ENCODE measurements at regions not wholly inside any gene's neighbourhood (a gene's known extent, or its start where the extent isn't known, plus 50 kb on each side); places are given as distances from the start of the nearest gene placed in this dataset.

DNA sequence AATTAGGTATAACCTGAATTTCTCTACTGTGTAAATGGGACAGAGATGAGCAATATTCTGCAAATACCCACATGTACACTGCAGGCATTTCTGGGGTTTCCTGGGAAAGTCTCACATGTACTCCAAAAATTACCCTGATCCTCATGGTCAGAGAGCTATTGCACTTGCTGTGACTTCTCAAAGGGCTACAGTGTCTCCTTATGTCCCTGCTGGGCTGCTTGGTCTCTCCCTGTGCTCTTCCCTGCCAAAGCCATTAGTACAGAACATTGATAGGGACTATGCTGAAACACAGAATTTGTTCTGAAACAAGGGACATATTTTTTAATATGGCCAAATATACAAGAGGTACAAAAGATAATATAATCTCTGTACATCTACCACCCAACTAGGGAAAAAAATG, 924.4 kb upstream of the NXPH2 start:
- TF ChIP-seq, protein P1, sequence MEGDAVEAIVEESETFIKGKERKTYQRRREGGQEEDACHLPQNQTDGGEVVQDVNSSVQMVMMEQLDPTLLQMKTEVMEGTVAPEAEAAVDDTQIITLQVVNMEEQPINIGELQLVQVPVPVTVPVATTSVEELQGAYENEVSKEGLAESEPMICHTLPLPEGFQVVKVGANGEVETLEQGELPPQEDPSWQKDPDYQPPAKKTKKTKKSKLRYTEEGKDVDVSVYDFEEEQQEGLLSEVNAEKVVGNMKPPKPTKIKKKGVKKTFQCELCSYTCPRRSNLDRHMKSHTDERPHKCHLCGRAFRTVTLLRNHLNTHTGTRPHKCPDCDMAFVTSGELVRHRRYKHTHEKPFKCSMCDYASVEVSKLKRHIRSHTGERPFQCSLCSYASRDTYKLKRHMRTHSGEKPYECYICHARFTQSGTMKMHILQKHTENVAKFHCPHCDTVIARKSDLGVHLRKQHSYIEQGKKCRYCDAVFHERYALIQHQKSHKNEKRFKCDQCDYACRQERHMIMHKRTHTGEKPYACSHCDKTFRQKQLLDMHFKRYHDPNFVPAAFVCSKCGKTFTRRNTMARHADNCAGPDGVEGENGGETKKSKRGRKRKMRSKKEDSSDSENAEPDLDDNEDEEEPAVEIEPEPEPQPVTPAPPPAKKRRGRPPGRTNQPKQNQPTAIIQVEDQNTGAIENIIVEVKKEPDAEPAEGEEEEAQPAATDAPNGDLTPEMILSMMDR (conservative IDR thresholded peaks at IDR 0.05; ENCODE audit: low read length): no peak
- TF ChIP-seq EZH2phosphoT487 (IDR thresholded peaks at IDR 0.05; ENCODE audit: borderline replicate concordance): no peak
